ENCODE measurements at regions not wholly inside any gene's neighbourhood (a gene's known extent, or its start where the extent isn't known, plus 50 kb on each side); places are given as distances from the start of the nearest gene placed in this dataset.

DNA sequence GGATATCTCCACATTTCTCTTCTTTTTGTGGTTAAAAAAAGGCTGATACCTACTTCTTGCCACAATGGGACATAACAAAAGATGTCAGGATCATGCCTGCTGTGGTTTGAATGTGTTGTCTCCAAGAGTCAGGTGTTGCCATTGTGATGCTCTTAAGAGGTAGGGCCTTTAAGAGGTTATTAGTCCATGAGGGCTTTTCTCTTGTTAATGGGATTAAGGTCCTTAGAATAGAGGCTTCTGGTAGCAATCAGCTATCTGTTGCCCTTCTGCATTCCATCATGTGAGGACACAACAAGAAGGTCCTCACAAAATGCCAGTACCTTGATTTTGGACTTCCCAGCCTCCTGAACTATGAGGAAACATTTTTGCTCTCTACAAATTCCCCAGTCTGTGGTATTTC is 191.4 kb downstream of the GBA3 start:
- TF ChIP-seq, protein P1, sequence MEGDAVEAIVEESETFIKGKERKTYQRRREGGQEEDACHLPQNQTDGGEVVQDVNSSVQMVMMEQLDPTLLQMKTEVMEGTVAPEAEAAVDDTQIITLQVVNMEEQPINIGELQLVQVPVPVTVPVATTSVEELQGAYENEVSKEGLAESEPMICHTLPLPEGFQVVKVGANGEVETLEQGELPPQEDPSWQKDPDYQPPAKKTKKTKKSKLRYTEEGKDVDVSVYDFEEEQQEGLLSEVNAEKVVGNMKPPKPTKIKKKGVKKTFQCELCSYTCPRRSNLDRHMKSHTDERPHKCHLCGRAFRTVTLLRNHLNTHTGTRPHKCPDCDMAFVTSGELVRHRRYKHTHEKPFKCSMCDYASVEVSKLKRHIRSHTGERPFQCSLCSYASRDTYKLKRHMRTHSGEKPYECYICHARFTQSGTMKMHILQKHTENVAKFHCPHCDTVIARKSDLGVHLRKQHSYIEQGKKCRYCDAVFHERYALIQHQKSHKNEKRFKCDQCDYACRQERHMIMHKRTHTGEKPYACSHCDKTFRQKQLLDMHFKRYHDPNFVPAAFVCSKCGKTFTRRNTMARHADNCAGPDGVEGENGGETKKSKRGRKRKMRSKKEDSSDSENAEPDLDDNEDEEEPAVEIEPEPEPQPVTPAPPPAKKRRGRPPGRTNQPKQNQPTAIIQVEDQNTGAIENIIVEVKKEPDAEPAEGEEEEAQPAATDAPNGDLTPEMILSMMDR (IDR thresholded peaks at IDR 0.05; ENCODE audit: unreplicated experiment), result no peak
- ChIA-PET POLR2A (no interaction called here), CTCF (interaction anchor here (0.7 kb wide), 1 partner anchor 14 kb away, joined by 3 read pairs; no protein-coding TSS in a partner anchor)
- Mint-ChIP-seq H3K36me3 (ENCODE audit: insufficient read depth, unreplicated experiment) (no peaks in the 10 kb centered on the region), H3K27ac (ENCODE audit: low read depth, unreplicated experiment) (no peak overlapping the region), H3K4me3 (ENCODE audit: unreplicated experiment) (no peak overlapping the region), H3K27me3 (ENCODE audit: insufficient read depth, unreplicated experiment) (no peaks in the 10 kb centered on the region), H3K4me1 (ENCODE audit: insufficient read depth, unreplicated experiment) (no peaks in the 10 kb centered on the region), H3K9me3 (ENCODE audit: unreplicated experiment) (no peaks in the 10 kb centered on the region)
- no peak for DNase-seq (ENCODE audit: unreplicated experiment)
- BruUV-seq (replicated peaks), result no TSS peak
- intact Hi-C loops (cut with micrococcal nuclease), result no loop called here

DNA sequence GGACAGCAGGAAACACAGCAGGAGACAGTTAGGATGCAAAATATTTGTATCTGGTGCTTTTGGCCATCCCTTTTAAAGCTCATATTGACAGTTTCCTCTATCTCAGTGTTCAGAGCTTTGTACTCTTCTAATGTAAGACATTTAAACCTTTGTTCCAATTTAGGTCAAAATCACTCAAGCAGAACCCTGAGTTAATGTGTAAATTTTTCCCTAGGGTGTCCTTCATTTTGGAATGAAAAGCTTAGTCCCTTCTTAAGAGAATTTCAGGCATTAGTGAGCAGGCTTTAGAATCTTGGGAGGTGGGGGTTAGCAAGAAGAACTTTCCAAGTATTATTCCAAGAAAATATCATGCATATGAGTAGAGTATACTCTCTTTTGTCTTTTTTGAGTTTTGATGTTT is 188.7 kb downstream of the GBA3 start:
- no peak for DNase-seq (ENCODE audit: unreplicated experiment)
- intact Hi-C loops (cut with micrococcal nuclease), result no loop called here
- no TSS peak for BruUV-seq (replicated peaks)
- H3K4me1 Mint-ChIP-seq (ENCODE audit: insufficient read depth, unreplicated experiment), result no peaks in the 10 kb centered on the region
- POLR2A ChIA-PET, result no interaction called here
- H3K27me3 Mint-ChIP-seq (ENCODE audit: insufficient read depth, unreplicated experiment), result no peaks in the 10 kb centered on the region
- CTCF ChIA-PET, result interaction anchor here (1.0 kb wide), 1 partner anchor 15 kb away, joined by 4 read pairs; no protein-coding TSS in a partner anchor
- no peaks in the 10 kb centered on the region for H3K9me3 Mint-ChIP-seq (ENCODE audit: unreplicated experiment)
- TF ChIP-seq, protein P1 (IDR thresholded peaks at IDR 0.05; ENCODE audit: unreplicated experiment), result no peak
- H3K36me3 Mint-ChIP-seq (ENCODE audit: insufficient read depth, unreplicated experiment), result no peaks in the 10 kb centered on the region
- no peak overlapping the region for H3K27ac Mint-ChIP-seq (ENCODE audit: low read depth, unreplicated experiment)
- no peak overlapping the region for H3K4me3 Mint-ChIP-seq (ENCODE audit: unreplicated experiment)

DNA sequence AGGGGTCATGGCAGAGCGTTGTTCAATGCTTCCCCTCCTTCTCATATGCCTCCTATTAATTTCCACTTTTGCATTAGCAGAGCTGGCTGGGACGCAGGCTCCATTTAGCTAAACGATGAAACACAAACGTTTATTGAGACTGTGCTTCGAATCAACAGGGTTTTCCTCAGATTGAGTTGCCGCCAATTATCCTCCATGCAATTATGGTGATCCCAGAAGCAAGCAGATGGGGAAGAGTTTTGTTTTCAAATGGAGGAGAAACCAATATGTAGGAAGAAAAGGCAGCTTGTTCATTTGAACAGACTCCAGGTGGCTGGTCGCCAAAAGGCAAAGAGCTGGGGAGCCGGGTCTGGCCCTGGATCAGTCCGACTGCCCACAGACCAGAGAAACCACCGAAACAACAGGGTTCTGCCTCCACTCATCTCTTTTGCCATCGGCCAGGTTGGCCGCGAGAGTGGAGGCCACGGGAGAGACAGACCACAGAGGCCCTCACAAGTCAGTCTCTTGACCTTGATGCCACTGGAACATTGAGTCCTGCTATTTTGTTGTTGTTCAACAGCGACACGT is 184.8 kb downstream of the GBA3 start:
- Mint-ChIP-seq H3K27me3 (ENCODE audit: insufficient read depth, unreplicated experiment) (no peaks in the 10 kb centered on the region), H3K27ac (ENCODE audit: low read depth, unreplicated experiment) (no peak overlapping the region), H3K4me3 (ENCODE audit: unreplicated experiment) (no peak overlapping the region), H3K4me1 (ENCODE audit: insufficient read depth, unreplicated experiment) (no peaks in the 10 kb centered on the region), H3K36me3 (ENCODE audit: insufficient read depth, unreplicated experiment) (no peaks in the 10 kb centered on the region), H3K9me3 (ENCODE audit: unreplicated experiment) (no peaks in the 10 kb centered on the region)
- CTCF ChIA-PET, result interaction anchor here (0.7 to 1.4 kb wide), 3 partner anchors 15 to 270 kb away, joined by 3 to 5 read pairs (median 4); no protein-coding TSS in a partner anchor
- no peak for DNase-seq (ENCODE audit: unreplicated experiment)
- POLR2A ChIA-PET, result no interaction called here
- no TSS peak for BruUV-seq (replicated peaks)
- TF ChIP-seq, protein P1 (IDR thresholded peaks at IDR 0.05; ENCODE audit: unreplicated experiment), result no peak
- intact Hi-C loops (cut with micrococcal nuclease), result no loop called here

DNA sequence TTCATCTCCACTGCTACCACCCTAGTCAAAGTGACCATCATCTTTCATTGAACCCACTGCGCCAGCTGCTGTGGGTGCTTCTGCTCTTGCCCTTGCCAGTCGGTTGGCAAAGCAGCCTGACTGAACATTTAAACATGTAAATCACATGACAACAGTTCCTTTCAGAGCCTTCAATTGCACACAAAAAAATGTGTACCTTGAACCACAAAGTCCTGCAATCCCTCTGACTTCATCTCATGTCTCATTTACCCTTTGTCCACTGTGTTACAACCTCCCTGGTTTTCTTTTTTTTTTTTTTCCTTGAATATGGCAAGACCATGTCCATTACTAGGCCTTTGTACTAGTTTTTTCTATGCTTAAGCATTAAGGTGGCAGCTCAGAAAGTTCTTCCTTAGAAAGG is 183.5 kb downstream of the GBA3 start:
- Mint-ChIP-seq H3K9me3 (ENCODE audit: unreplicated experiment) (no peaks in the 10 kb centered on the region), H3K4me1 (ENCODE audit: insufficient read depth, unreplicated experiment) (no peaks in the 10 kb centered on the region), H3K27ac (ENCODE audit: low read depth, unreplicated experiment) (no peak overlapping the region), H3K27me3 (ENCODE audit: insufficient read depth, unreplicated experiment) (peaks cover 4% of the 10 kb centered on the region), H3K36me3 (ENCODE audit: insufficient read depth, unreplicated experiment) (no peaks in the 10 kb centered on the region), H3K4me3 (ENCODE audit: unreplicated experiment) (no peak overlapping the region)
- CTCF ChIA-PET, result interaction anchor here (0.6 to 0.7 kb wide), 2 partner anchors 21 to 1651 kb away, joined by 3 read pairs; no protein-coding TSS in a partner anchor
- DNase-seq (ENCODE audit: unreplicated experiment), result no peak
- BruUV-seq (replicated peaks), result no TSS peak
- intact Hi-C loops (cut with micrococcal nuclease), result no loop called here
- POLR2A ChIA-PET, result no interaction called here
- TF ChIP-seq, protein P1 (IDR thresholded peaks at IDR 0.05; ENCODE audit: unreplicated experiment), result no peak
